Right lobe of liver (tissue), 6 donors: ENCODE measurements at regions not wholly inside any gene's neighbourhood (a gene's known extent, or its start where the extent isn't known, plus 50 kb on each side); places are given as distances from the start of the nearest gene placed in this dataset.

ENCODE experiments used
- ATAC-seq, 4 donors: fragments of 200-7000 bp; cut with Tn5 transposase; one replicate each; pipeline ENCODE4 v1.9.1; 2020; ENCODE audit warnings: mild to moderate bottlenecking in 4 of 4, moderate library complexity in 4 of 4
- DNase-seq, 3 donors: peaks; one replicate each; pipeline ENCODE4 v3.0.0-alpha.2; 2020
- H3K27ac ChIP-seq, 3 donors: fragments of 200-600 bp; one replicate each; pipeline ENCODE4 v1.8.0; 2022
- H3K27me3 ChIP-seq, 2 donors: fragments of 200-600 bp; one replicate each; pipeline ENCODE4 v1.8.0; 2022
- H3K36me3 ChIP-seq, 4 donors: fragments of 200-600 bp; sonication (generic) in 1 of 4; one replicate each; pipeline versions ENCODE4 v1.5.1 to v1.8.0; 2017 to 2022; ENCODE audit warnings: control low read depth in 1 of 4
- H3K4me1 ChIP-seq, 4 donors: fragments of 200-600 bp; sonication (generic) in 1 of 4; one replicate each; pipeline versions ENCODE4 v1.5.1 to v1.8.0; 2017 to 2022; ENCODE audit warnings: control low read depth in 1 of 4
- H3K4me3 ChIP-seq, 3 donors: fragments of 200-600 bp; one replicate each; pipeline ENCODE4 v1.8.0; 2022
- H3K9me3 ChIP-seq, 4 donors: fragments of 200-600 bp; sonication (generic) in 1 of 4; one replicate each; pipeline versions ENCODE4 v1.5.1 to v1.8.0; 2017 to 2022; ENCODE audit warnings: control low read depth in 1 of 4
- CTCF ChIP-seq, 4 donors: fragments of 200-600 bp in 3 of 4; fragments of 450-650 bp in 1 of 4; IDR thresholded peaks; one replicate each; pipeline versions ENCODE4 v1.5.1 to v1.8.0; 2016 to 2022; ENCODE audit warnings: antibody characterized with exemption in 4 of 4, mild to moderate bottlenecking in 2 of 4
- POLR2A ChIP-seq: fragments of 450-650 bp; IDR thresholded peaks from one replicate; pipeline ENCODE4 v1.6.1; 2017; ENCODE audit warnings: antibody characterized with exemption, mild to moderate bottlenecking
- WGBS: methylation state at CpG from one replicate; pipeline ENCODE4 v1.1.6; 2018; ENCODE audit warnings: low coverage, low lambda C conversion rate; ENCODE audit not compliant: insufficient coverage; ENCODE audit errors: missing lambda C conversion rate; 5-methylcytosine and 5-hydroxymethylcytosine counted together
- intact Hi-C, 2 donors: fragments of 100-400 bp; cut with DNase I; formaldehyde crosslinking; loops; one replicate each; pipeline versions ENCODE4 v1.11.2 to v1.14.1; 2022
- donor health status: DM: no; HTN: yes; CAD: no.
- donor health status: DM: no; HTN: no; CAD: no.
- donor health status: DM: no; HTN: no; CAD: no.
- donor health status: DM: no; HTN: yes; CAD: no.
- donor health status: DM: no; HTN: yes; CAD: no.

GRCh38 chr5:154608531-154609011 lies 130.5 kb upstream of the HAND1 start:
- no peaks in the 10 kb centered on the region for H3K36me3 ChIP-seq
- 38% methylated on average over 5 of the region's 7 CpGs for WGBS
- DNase-seq (no peak), ATAC-seq (no peak)
- intact Hi-C loops, result loop anchor here in 1 of 2 donors (10.0 kb wide), 1 partner anchor 144 kb away; no protein-coding TSS in a partner anchor
- H3K9me3 ChIP-seq, result no peaks in the 10 kb centered on the region
- no peak overlapping the region for H3K4me3 ChIP-seq
- H3K27me3 ChIP-seq, result peaks cover 0 to 10% of the 10 kb centered on the region in 2 donors
- H3K27ac ChIP-seq, result no peak overlapping the region
- peaks cover 0 to 12% (median 6%) of the 10 kb centered on the region in 4 donors for H3K4me1 ChIP-seq
- TF ChIP-seq POLR2A, result no peak
- no peak for TF ChIP-seq CTCF (IDR thresholded peaks at IDR 0.05)

- peaks cover 0 to 12% (median 6%) of the 10 kb centered on the region in 4 donors for H3K4me1 ChIP-seq
- intact Hi-C loops, result loop anchor here in 1 of 2 donors (10.0 kb wide), 1 partner anchor 143 kb away; no protein-coding TSS in a partner anchor
- peaks cover 0 to 10% of the 10 kb centered on the region in 2 donors for H3K27me3 ChIP-seq
- H3K9me3 ChIP-seq, result no peaks in the 10 kb centered on the region
- 100% methylated on average over 3 of the region's 4 CpGs for WGBS
- no peaks in the 10 kb centered on the region for H3K36me3 ChIP-seq
- DNase-seq, result no peak
- H3K27ac ChIP-seq, result no peak overlapping the region
- TF ChIP-seq CTCF (IDR thresholded peaks at IDR 0.05) (no peak), POLR2A (no peak)
- ATAC-seq, result no peak
- no peak overlapping the region for H3K4me3 ChIP-seq
Observed at GRCh38 chr5:154607746-154608145, 129.7 kb upstream of the HAND1 start.

GRCh38 chr5:154606246-154606645 lies 128.2 kb upstream of the HAND1 start:
- no peaks in the 10 kb centered on the region for H3K36me3 ChIP-seq
- H3K4me1 ChIP-seq, result peaks cover 0 to 10% (median 5%) of the 10 kb centered on the region in 4 donors
- H3K27me3 ChIP-seq, result peaks cover 0 to 7% of the 10 kb centered on the region in 2 donors
- H3K27ac ChIP-seq, result no peak overlapping the region
- DNase-seq (no peak), ATAC-seq (no peak)
- no peak overlapping the region for H3K4me3 ChIP-seq
- intact Hi-C loops, result loop anchor here in 1 of 2 donors (10.0 kb wide), 1 partner anchor 141 kb away; no protein-coding TSS in a partner anchor
- no peak for TF ChIP-seq POLR2A
- no peak for TF ChIP-seq CTCF (IDR thresholded peaks at IDR 0.05)
- WGBS, result 58% methylated on average over 4 of the region's 4 CpGs
- no peaks in the 10 kb centered on the region for H3K9me3 ChIP-seq

GRCh38 chr5:154603953-154604679 lies 126.1 kb upstream of the HAND1 start:
- H3K27ac ChIP-seq, result no peak overlapping the region
- no peaks in the 10 kb centered on the region for H3K4me1 ChIP-seq
- 19% methylated on average over 17 of the region's 20 CpGs for WGBS
- TF ChIP-seq POLR2A (no peak), CTCF (IDR thresholded peaks at IDR 0.05) (no peak)
- ATAC-seq (no peak), DNase-seq (no peak)
- no peaks in the 10 kb centered on the region for H3K27me3 ChIP-seq
- H3K9me3 ChIP-seq, result no peaks in the 10 kb centered on the region
- H3K4me3 ChIP-seq, result no peak overlapping the region
- H3K36me3 ChIP-seq, result no peaks in the 10 kb centered on the region
- intact Hi-C loops, result loop anchor here in 1 of 2 donors (10.0 kb wide), 1 partner anchor 139 kb away; no protein-coding TSS in a partner anchor
